NCI-H2227 (cell line): ENCODE measurements at regions not wholly inside any gene's neighbourhood (a gene's known extent, or its start where the extent isn't known, plus 50 kb on each side); places are given as distances from the start of the nearest gene placed in this dataset.
A peak's percentile ranks its signal among the peaks of the same experiment; 100 is the strongest.

Experiments
- DNase-seq: peaks from one replicate; lab custom pipeline; 2025; ENCODE audit not compliant: unreplicated experiment; lab: John Stamatoyannopoulos, UW

DNA sequence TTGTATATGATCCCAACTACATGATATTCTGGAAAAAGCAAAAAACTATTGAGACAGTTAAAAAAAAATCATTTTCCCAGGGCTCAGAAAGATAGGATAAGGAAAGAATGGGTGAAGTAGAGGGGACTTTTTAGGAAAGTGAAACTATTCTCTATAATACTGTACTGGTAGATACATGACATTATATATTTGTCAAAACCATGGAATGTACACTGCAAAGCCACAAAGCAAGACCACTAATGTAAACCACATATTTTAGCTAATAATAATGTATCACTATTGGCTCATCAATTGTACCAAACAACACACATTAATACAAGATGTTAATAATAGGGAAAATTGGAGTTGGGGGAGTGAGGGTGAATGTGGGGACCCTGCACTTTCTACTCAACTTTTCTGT lies 182.6 kb downstream of the EFNB2 start:
- DNase-seq = no peak

DNA sequence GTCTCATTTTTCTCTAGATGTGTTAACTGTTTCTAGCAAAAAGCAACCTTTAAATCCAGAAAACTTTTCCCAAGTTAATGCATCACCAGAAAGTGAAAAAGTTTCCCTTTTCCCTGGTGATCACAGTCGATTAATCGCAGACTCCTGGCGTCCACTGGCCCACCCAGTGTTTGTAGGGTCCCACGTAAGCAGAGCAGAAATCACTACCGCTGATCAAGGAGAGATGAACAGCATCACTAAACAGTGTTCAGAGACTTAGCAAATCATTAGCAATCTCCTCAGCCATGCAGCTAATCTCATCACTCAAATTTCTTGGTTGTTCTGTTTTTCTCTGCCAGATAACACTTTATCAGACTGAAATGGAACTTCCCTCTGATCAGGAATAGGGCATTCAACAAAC lies 184.2 kb downstream of the EFNB2 start:
- DNase-seq = no peak

DNA sequence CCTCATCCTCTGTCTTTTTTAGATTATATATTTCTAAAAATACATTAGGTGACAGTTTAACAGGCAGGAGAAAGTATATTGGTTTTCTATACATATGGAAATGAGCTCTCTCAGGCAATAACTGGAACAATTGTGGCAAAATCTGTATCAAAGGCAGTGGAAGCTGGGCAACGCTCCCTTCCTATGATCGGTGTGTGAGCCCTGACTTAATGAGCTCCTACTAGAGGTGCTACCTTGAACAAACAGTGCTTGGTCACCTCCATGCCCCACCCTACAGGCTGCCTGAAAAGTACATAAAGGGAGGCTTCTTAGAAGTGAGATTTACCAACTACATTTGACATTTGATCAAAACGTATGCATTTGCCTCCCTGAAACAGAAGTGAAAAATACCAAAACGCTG lies 185.3 kb downstream of the EFNB2 start:
- no peak for DNase-seq

DNA sequence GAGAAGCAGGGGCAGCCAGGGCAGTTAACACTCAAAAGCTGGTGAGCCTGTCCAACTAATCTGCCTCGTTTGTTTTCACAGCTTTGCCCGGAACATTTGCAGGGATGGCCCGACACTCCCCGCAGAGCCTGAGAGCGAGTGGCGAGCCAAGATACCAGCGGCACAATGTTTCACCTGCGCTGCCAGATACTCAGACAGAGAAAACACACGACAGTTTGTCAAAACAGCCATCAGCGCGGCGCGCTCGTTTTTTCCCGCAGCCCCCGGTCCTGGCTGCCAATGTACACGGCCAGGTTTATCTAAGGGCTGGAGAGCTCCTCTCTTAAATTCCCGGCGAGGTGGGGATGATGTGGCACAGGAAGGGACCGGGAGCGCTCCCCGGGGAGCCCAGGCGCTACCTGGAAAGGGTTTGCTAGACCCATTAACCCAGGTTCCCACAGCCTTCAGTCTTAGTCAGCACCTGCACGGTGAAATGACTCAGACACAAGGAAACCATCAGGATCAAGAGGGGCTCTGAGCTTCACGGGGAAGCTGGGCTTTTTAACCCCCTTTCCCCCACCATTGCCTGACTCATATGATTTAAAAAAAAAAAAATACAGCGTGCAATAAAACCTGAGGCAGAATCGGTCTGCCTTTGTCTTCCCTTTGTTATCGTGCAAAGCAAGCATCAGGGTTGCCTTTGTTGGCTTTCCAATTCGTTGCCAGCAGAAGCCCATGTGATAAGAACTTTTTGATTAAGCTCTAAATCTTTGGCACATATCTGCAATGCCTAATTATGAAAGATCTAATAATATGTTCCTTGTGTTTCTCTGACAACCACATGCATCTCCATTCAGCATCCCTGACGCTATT lies 186.2 kb downstream of the EFNB2 start:
- DNase-seq = peak; percentile 2

DNA sequence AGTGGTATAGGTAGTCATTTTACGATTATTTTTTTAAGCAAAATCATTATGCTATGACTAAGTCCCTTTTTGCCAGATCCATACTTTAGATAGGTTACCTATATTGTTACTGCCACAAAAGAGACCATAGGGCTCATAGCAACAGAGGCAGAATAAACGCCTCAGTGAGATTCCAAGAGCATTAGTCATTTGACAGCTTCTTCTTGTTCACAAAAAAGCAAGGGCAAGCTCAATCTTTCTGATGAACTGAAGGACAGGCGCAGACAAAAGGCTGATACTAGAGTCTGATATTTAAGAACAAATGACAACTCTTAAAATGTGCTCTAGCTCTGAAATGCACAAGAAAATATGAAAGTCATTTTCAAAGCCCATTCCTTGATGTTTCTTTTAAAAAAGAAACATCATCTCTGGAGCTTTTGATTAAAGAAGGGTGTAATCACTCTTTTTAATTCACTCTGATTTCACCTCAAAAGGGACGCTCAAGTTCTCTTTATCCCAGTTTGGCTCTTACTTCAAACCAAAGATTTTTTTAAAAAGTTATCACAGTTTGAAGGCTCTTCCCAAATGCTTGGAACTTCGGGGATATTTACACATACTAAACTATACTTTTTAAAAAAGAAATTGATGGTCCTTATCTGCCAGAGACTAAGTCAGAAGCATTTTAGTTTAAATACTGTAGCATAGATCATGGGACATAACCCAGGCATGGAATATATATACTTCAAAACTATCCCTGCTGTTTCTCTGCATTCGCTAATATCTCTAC lies 187.2 kb downstream of the EFNB2 start:
- no peak for DNase-seq

DNA sequence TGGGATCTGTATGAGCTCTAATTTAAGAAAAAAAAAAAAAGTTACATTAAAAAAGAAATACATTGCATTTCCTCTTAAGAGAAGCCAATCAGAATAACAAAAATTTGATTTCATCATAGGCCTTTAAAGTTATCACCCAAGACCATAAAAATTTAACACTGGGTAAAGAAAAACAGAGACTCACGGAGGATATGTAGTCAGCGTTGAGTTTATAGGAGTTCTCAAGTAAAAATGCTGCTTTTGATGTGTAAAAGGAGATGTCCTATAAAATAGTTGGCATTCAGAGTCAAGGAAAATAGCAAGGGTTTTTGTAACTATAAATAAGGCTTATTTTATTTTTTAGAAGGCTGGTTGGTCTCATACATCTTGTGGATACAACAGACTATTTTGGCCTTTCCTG lies 191.1 kb downstream of the EFNB2 start:
- no peak for DNase-seq

DNA sequence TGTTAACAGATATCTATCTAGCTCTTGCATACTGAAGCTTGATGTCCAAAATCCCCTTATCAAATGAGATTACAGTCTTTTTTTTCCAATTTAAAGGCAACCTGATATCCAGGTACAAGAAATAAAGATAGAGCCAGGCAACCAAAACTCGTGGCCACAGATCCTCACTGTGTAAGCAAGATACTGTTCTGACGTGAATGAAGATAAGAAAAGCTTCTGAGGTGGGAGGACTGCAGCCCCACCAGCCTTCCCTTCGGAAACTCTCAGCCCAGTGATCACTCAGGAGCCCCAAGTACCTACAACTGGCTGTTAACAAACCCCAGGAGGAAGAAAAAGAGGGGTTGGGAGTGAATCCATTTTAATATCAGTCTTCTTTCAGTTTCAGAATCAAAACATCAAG lies 191.6 kb downstream of the EFNB2 start:
- DNase-seq = no peak

DNA sequence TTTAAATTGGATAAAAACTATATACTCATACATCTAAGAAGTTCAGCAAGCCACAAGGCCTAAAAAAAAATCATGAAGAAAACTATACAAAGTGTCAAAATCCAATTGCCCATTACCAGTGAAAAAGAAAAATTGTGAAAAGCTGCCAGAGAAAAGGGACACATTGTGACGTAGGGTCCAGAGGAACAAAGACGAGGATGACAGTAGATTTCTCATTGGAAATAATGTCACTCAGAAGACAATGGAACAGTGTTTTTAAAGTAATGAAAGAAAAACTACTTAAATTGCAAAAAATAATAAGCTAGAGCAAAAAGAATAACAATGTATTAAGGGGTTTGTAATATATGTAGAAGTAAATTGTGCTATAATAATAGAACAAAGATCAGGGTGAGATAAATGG lies 195.2 kb downstream of the EFNB2 start:
- DNase-seq = no peak

DNA sequence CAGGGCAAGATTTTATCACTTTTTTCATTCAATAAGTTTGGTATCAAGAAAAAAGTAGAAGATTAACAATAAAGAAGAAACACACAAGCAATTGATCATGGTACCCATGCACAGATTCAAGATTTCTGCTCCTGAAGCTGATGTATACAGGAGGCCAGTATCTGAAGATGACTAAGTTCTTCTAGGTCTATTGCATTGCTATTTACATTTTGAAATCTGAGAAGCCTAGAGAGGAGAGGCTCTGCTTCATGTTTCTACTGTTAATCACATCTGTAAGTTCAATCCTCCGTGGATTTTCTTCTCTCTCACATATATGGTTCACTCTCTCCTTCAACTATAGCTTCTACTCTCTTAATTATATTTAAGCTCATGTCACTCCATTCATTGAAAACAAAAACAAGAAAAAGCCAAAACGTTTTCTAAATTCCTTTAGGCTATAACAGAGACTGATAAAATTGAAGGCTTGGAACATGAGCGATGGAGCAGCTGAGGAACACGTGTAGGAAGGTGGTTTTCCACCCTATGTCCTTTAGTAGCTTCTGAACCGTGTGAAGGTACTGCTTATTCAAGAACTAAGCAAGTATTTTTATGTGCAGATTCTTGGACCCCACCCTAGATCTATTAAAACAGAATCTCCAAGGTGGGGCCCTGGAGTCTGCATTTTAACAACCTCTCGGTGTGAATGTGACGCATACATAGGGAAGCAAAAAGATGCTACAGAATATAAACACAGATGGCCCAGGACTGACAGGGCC lies 198.2 kb downstream of the EFNB2 start:
- DNase-seq = no peak

DNA sequence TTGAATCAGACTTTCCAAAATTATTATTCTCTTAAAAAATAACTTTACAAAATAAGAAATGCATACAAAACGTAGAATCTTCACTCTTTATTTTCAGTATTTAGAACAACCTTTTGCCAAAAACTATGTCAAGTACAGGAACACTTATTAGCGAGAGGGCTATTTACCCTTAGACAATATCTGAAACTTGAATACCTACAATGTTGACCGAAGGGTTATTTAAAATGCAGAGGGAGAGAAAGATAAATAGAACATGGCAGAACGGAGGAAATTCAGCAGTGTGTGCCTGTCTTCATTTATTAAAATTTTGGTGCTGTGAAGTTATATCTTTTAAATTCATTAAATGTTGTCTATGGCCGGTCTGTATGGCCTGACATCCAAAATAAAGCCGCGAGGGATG lies 198.8 kb downstream of the EFNB2 start:
- DNase-seq = no peak

DNA sequence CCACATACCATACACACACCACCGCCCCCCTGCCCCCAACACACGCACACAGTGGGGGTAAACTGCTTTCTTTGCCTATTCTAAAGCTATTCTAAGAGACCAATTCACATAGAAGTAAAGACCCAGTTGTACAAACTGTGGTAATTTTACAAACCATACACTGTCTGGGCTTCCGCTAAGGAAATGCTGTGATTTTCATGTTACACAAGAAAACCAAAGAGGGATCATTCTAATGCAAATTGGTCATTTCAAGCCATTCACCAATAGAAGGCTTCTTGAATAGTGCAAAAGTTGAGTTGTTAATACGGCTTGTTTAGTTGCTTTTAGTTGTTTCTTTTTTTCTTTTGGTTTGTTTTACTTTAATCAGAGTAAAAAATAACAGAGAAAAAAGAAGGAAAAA lies 202.8 kb downstream of the EFNB2 start:
- no peak for DNase-seq

DNA sequence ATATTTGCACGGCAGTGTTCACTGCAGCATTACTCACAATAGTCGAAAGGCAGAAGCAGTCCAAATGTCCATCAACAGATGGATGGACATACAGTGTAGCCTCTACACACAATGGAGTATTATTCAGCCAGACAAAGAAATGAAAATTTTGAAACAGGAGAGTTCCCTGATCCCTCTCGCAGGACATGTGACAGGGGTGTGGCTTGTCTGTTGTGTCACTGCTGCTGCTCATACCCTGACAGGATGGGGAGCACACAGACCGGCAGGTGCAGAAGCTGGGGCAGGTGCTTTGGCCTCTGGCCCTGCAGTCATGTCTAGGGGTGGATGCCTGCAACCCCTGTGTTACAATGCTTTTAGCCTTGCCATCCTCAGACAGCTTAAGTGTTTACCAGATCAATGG lies 204.3 kb downstream of the EFNB2 start:
- no peak for DNase-seq

DNA sequence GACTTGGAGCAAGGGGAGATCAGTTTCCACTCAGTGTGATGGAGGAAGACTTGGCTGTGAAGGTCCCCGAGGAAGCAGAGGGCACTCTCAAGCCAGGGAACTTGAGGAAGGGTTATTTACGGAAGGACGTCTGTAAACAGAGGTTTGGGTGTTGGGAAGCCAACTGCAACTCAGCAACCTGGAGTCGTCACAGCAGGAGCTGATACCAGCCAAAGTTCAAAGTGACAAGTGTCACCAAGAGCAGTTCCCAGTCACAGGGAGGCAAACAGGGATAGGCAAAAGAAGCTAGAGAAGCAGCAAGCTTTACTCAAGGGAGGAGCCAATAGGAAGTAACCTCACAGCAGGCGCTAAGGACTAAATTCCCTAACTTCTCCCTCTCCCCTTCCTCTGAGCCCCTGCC lies 205.5 kb downstream of the EFNB2 start:
- DNase-seq = no peak

DNA sequence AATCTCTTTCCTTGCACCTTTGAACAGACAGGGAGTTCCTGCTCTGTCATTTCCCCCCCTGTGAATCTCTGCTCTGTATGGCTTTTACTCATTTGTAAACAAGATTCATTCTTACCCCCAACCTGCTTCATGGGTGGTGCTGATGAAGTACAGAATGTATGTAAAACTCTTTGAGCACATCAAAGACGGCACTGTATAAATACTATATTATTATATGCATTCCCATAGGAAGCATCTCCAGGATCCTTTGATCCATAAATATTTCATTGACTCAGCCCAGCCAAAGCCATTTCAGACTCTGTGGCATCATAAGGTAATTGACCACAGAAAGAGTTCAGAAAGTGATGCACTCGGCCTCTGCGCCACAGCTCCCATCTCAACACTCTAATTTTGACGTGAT lies 208.7 kb downstream of the EFNB2 start:
- no peak for DNase-seq

DNA sequence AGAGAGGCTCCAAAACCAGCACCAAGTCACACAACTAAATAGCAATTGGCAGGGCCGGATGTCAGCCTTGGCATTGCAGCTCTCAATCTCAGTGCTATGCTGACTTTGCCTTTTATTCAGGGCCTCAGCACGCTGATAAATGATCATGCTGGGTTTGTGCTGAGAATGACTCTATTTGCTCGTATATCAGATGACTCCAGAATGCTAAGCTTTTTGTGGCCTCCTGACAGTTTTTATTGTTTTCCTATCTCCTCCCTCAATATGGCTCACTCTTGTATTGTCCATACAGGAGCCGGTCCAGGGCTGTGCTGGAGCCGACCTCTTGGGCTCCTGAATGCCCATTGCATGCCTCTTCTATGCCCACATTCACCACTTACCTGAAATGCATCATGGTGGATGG lies 211.0 kb downstream of the EFNB2 start:
- no peak for DNase-seq

DNA sequence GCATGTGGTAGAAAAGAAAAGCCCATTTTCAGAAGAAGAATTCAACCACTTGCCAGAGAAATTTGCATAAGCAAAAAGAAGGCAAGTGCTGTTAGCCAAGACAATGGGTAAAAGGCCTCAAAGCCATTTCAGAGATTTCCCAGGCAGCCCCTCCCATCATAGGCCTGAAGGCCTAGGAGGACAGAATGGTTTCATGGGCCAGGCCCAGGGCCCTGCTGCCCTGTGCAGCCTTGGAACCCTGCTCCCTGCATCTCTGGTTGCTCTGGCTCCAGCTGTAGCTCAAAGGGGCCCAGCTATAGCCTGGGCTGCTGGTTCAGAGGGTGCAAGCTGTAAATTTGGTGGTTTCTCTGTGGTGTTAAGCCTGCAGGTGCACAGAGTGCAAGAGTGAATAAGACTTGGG lies 212.8 kb downstream of the EFNB2 start:
- no peak for DNase-seq

DNA sequence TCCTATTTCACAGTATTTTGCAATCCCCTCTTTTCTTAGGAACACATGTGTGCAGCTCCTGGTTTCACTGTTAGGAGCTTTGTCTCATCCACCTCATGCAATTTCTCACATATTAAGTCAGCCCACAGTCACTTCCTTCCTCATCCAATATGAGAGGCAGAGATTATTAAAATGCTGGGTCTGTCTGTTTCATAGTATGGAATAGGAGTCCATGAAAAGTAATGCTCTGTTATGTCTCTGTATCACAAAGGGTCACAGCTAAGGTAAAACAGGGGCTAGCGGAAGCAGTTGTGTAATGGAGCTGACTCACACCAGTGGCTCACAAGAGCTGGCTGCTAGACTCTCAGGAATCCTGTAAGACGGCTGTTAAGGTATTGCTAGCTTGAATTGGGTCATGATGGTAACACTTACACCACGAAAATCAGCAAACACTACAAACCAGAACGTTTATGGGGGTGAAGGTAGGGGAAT lies 216.5 kb downstream of the EFNB2 start:
- no peak for DNase-seq

DNA sequence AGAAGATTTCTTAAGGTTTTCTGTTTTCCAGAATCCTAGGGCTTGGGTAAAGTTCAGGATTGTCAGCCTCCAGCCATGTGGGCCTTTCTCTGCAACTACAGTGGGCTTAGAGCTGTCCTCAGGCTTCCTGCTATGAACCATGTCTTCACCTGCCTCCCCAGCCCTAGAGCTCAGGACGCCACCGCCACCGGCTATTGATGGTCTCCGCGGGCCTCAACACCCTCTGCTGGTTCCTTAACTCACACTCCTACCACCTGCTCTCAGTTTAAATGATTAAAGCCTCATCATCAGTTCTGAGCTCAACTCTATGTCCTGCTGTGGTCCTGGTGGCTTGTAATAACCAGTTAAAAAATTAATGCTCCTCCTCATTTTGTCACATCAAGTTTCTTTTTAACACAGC lies 221.0 kb downstream of the EFNB2 start:
- no peak for DNase-seq

DNA sequence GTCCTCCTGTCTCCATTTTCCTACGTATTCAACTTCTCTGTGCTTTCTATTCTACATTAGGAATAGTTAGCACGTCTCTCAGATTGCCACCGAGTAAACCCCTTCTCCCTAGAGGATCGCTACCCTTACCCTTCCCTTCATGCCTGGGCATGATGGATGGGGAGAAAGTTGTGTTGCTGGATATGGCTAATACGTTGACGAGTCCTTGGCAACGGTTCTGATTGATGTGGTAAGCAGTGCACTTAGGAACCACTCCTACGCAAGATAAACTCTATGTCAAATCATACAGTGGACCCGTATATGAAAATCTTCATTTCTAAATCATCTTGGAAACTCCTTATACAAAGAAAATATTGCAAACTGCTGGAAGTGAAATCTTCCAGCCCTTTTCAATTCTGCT lies 224.5 kb downstream of the EFNB2 start:
- DNase-seq = no peak

DNA sequence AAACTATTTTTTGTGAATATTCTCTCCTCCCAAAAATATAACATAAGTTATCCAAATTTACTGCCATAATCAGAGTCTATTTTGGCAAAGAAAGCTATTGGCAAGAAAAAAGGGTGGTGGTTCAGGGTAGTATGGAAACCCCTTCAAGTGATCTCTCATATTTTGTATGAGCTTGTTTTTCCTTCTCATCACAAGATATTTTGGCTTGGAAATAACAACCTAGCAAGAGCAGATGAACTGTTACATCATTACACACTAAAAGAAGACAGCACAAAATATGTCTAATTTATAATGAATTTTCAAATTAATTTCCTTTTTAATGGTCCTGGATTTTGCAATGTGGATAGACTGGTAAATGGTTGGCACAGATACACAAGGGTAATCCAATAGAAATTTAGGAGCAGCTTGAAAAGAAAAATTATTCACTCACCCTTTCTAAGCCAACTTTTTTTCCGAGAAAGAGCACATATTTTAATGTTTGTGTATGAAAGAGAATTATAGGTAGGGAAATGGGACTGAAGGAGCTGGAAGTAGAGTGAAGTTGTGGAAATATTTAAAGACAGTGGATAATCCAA lies 225.1 kb downstream of the EFNB2 start:
- no peak for DNase-seq

DNA sequence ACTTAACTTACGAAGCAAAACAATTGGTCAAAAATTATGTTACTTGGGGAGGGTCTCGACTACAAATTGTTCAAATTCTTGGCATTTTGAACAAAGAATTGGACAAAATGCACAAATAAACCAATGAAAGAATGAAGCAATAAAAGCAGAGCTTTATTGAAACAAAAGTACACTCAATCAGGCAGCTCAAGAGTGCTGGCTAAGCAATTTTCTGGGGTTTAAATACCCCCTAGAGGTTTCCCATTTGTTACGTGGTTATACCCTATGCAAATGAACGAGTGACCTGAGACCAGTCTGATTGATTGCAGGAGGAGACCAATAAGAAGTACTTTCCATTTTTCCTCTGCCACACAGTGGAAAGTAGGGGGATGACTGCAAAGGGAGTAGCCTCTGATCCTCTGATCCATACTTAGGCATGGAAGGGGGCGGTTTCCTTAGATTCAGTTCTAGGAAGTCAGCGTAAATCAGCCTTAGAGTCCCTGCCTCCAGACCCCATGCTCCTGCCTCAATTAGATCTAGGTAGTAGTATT lies 228.6 kb downstream of the EFNB2 start:
- no peak for DNase-seq
